PFSK-1 (cell line): ENCODE measurements at regions not wholly inside any gene's neighbourhood (a gene's known extent, or its start where the extent isn't known, plus 50 kb on each side); places are given as distances from the start of the nearest gene placed in this dataset.

Experiments used
- FOXP2 ChIP-seq: optimal IDR thresholded peaks from 2 replicates; pipeline ENCODE3; 2011; ENCODE audit warnings: borderline replicate concordance, control low read depth, inconsistent platforms; ENCODE audit not compliant: insufficient read depth; ENCODE audit errors: extremely low read length, extremely low read depth
- POLR2AphosphoS5 ChIP-seq: IDR thresholded peaks from 2 replicates; pipeline ENCODE4 v1.6.1; 2012; ENCODE audit warnings: low read depth, mild to moderate bottlenecking, control low read depth, low read length, moderate library complexity
- SIN3A ChIP-seq: IDR thresholded peaks from 2 replicates; pipeline ENCODE4 v1.6.1; 2012; ENCODE audit warnings: mild to moderate bottlenecking, low read length, moderate library complexity, borderline replicate concordance; ENCODE audit not compliant: insufficient read depth
- TAF1 ChIP-seq: IDR thresholded peaks from 2 replicates; pipeline ENCODE4 v1.6.1; 2012; ENCODE audit warnings: low read length, control low read depth, borderline replicate concordance; ENCODE audit not compliant: insufficient read depth
- TF ChIP-seq, protein P1 (sequence below), 2 experiments: IDR thresholded peaks; 2 replicates each; pipeline versions ENCODE4 v1.6.1 to v1.8.0; 2011 to 2012; ENCODE audit warnings: low read depth in 2 of 2, low read length in 2 of 2, control low read depth in 1 of 2, inconsistent platforms in 1 of 2, mild to moderate bottlenecking in 1 of 2, moderate library complexity in 1 of 2; ENCODE audit not compliant: insufficient read depth in 1 of 2

GRCh38 chrX:68978655-68979054 lies 149.8 kb downstream of the EFNB1 start:
- TF ChIP-seq, protein P1, sequence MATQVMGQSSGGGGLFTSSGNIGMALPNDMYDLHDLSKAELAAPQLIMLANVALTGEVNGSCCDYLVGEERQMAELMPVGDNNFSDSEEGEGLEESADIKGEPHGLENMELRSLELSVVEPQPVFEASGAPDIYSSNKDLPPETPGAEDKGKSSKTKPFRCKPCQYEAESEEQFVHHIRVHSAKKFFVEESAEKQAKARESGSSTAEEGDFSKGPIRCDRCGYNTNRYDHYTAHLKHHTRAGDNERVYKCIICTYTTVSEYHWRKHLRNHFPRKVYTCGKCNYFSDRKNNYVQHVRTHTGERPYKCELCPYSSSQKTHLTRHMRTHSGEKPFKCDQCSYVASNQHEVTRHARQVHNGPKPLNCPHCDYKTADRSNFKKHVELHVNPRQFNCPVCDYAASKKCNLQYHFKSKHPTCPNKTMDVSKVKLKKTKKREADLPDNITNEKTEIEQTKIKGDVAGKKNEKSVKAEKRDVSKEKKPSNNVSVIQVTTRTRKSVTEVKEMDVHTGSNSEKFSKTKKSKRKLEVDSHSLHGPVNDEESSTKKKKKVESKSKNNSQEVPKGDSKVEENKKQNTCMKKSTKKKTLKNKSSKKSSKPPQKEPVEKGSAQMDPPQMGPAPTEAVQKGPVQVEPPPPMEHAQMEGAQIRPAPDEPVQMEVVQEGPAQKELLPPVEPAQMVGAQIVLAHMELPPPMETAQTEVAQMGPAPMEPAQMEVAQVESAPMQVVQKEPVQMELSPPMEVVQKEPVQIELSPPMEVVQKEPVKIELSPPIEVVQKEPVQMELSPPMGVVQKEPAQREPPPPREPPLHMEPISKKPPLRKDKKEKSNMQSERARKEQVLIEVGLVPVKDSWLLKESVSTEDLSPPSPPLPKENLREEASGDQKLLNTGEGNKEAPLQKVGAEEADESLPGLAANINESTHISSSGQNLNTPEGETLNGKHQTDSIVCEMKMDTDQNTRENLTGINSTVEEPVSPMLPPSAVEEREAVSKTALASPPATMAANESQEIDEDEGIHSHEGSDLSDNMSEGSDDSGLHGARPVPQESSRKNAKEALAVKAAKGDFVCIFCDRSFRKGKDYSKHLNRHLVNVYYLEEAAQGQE (IDR thresholded peaks at IDR 0.05; ENCODE audit: insufficient read depth in 1 of 2, low read depth in 2 of 2, low read length in 2 of 2): no peak
- TF ChIP-seq SIN3A (no peak), TAF1 (no peak)

GRCh38 chrX:68978255-68978654 lies 149.4 kb downstream of the EFNB1 start:
- no peak for TF ChIP-seq POLR2AphosphoS5
- no peak for TF ChIP-seq TAF1
- TF ChIP-seq, protein P1 (IDR thresholded peaks at IDR 0.05; ENCODE audit: insufficient read depth in 1 of 2, low read depth in 2 of 2, low read length in 2 of 2): no peak
- TF ChIP-seq SIN3A: no peak
- TF ChIP-seq FOXP2: no peak

GRCh38 chrX:68953331-68953730 lies 124.5 kb downstream of the EFNB1 start:
- TF ChIP-seq POLR2AphosphoS5: no peak
- no peak for TF ChIP-seq TAF1
- no peak for TF ChIP-seq FOXP2
- TF ChIP-seq, protein P1 (IDR thresholded peaks at IDR 0.05; ENCODE audit: insufficient read depth in 1 of 2, low read depth in 2 of 2, low read length in 2 of 2): no peak
- TF ChIP-seq SIN3A: no peak

DNA sequence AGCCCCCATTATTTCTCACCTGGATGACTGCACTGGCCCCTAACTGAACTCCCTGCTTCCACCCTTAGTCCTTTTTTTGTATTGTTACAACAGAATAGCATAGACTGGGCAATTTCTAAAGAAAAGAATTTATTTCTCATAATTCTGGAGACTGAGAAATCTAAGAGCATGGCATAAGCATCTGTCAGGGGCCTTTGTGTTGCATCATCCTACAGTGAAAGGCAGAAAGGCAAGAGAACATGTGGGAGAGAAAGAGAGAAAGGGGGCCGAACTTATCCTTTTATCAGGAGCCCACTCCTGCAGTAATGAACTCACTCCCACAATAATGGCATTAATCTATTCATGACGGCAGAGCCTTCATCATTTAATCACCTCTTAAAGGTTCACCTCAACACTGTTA lies 122.1 kb downstream of the EFNB1 start:
- TF ChIP-seq SIN3A (no peak), FOXP2 (no peak)

DNA sequence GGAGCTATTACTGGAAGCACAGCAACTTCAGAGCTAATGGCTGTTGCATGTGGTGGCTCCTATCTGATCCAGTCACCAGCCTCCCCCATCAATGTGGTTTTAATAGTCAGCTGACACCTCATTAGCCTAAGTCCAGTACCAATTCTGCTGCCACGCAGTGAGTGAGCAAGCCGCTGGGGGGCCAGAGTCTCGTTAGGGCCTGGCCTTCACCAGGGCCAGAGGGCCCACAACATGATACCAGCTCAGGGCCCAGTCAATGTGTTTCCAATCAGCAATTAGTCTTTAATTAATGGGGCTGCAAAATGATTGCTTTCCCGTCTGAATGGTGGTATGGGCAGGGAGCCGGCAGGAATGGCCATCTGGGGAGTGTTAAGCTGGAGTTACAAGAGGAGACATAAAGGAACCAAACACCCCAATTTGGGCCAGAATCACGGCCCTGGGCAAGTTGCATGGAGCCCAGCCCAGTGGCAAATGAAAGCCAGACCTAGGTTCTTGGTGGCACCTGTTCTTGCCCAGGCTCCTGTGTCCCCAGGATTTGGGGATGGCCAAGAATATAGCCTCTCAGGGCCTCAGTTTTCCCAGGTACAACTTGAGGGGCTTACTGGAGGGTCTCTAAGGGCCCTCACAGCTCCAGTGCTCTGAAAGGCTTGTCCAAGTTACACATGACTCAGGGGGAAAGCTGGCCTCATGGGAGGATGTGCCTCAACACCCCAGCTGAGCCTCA lies 119.2 kb downstream of the EFNB1 start:
- no peak for TF ChIP-seq SIN3A
- TF ChIP-seq POLR2AphosphoS5: no peak
- TF ChIP-seq, protein P1 (IDR thresholded peaks at IDR 0.05; ENCODE audit: insufficient read depth in 1 of 2, low read depth in 2 of 2, low read length in 2 of 2): no peak
- no peak for TF ChIP-seq TAF1
